ENCODE measurements at regions not wholly inside any gene's neighbourhood (a gene's known extent, or its start where the extent isn't known, plus 50 kb on each side); places are given as distances from the start of the nearest gene placed in this dataset.

DNA sequence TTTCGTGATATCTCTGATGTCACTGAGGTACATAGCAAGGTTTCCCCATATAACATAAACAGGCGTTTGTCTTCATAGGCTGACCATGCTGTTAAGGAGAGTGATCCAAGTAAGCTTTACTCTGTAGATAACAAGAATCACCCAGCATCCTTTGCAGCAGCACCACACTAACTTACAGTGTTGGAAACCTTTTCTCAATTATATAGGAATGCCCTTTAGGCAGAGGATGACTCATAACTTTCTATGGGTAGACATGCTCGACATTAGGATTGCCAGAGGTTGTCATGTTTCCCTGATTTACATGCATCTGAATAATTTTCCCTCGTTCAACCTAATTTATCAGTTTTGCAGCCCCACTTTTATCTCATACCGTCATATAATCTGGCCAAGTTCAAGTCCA lies 870.0 kb upstream of the CDH9 start (continued):
- TF ChIP-seq SP2 (IDR thresholded peaks at IDR 0.05; ENCODE audit: low read length) = no peak
- TF ChIP-seq RNF2 (IDR thresholded peaks at IDR 0.05; ENCODE audit: borderline replicate concordance, low read depth, low read length, missing control alignments, poor library complexity, severe bottlenecking) = no peak
- no peak for TF ChIP-seq POLR2AphosphoS5 (IDR thresholded peaks at IDR 0.05; ENCODE audit: low read depth, low read length)

Data from H1 (cell line).